Neural progenitor cell (in vitro differentiated cells): ENCODE measurements at regions not wholly inside any gene's neighbourhood (a gene's known extent, or its start where the extent isn't known, plus 50 kb on each side); places are given as distances from the start of the nearest gene placed in this dataset.

Experiments
- EZH2phosphoT487 ChIP-seq: fragments of 200-600 bp; sonication (generic); IDR thresholded peaks from 2 replicates; pipeline ENCODE4 v1.6.1; 2017; ENCODE audit warnings: antibody characterized with exemption
- TF ChIP-seq, protein P1 (sequence below): fragments of 200-600 bp; sonication (generic); IDR thresholded peaks from 2 replicates; pipeline ENCODE4 v1.5.1; 2017; ENCODE audit warnings: antibody characterized with exemption, mild to moderate bottlenecking

DNA sequence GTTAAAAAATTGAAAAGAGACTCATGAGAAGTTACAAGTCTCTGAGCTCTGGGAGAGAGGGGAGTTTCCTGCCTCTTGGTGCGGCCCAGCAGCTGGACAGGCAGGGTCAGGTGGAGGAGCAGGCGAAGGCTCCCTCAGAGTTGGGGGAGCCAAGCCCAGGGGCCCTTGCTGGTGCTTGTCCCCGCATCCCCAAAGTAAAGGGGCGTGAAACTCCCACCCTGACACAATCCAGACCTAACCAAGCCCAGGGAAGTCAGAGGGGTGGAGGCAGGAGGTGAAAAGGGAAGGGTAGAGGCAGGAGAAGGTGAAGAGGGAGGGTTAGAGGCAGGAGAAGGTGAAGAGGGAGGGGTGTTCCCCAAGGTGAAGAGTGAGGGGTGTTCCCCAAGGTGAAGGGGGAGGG, 322.8 kb downstream of the GLRX3 start:
- no peak for TF ChIP-seq EZH2phosphoT487
- TF ChIP-seq, protein P1, sequence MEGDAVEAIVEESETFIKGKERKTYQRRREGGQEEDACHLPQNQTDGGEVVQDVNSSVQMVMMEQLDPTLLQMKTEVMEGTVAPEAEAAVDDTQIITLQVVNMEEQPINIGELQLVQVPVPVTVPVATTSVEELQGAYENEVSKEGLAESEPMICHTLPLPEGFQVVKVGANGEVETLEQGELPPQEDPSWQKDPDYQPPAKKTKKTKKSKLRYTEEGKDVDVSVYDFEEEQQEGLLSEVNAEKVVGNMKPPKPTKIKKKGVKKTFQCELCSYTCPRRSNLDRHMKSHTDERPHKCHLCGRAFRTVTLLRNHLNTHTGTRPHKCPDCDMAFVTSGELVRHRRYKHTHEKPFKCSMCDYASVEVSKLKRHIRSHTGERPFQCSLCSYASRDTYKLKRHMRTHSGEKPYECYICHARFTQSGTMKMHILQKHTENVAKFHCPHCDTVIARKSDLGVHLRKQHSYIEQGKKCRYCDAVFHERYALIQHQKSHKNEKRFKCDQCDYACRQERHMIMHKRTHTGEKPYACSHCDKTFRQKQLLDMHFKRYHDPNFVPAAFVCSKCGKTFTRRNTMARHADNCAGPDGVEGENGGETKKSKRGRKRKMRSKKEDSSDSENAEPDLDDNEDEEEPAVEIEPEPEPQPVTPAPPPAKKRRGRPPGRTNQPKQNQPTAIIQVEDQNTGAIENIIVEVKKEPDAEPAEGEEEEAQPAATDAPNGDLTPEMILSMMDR: no peak
